Endothelial cell (in vitro differentiated cells): ENCODE measurements at regions not wholly inside any gene's neighbourhood (a gene's known extent, or its start where the extent isn't known, plus 50 kb on each side); places are given as distances from the start of the nearest gene placed in this dataset.

Experiments
- DNase-seq: peaks from one replicate; pipeline ENCODE4 v3.0.0; 2021; ENCODE audit warnings: low spot score
- H3K27ac Mint-ChIP-seq: one replicate; pipeline ENCODE4 v1.8.0; 2021; ENCODE audit warnings: mixed read lengths, inconsistent platforms; ENCODE audit not compliant: unreplicated experiment
- H3K27me3 Mint-ChIP-seq: one replicate; pipeline ENCODE4 v1.8.0; 2021; ENCODE audit warnings: mild to moderate bottlenecking, moderate library complexity, mixed read lengths, inconsistent platforms; ENCODE audit not compliant: unreplicated experiment
- H3K36me3 Mint-ChIP-seq: one replicate; pipeline ENCODE4 v1.8.0; 2021; ENCODE audit warnings: mild to moderate bottlenecking, low read depth, mixed read lengths, inconsistent platforms; ENCODE audit not compliant: unreplicated experiment
- H3K4me1 Mint-ChIP-seq: one replicate; pipeline ENCODE4 v1.8.0; 2021; ENCODE audit warnings: mild to moderate bottlenecking, mixed read lengths, inconsistent platforms; ENCODE audit not compliant: unreplicated experiment
- H3K4me3 Mint-ChIP-seq: one replicate; pipeline ENCODE4 v1.8.0; 2021; ENCODE audit warnings: mild to moderate bottlenecking, mixed read lengths, inconsistent platforms; ENCODE audit not compliant: unreplicated experiment
- H3K9me3 Mint-ChIP-seq: one replicate; pipeline ENCODE4 v1.8.0; 2021; ENCODE audit warnings: mixed read lengths, inconsistent platforms; ENCODE audit not compliant: unreplicated experiment
- CTCF ChIP-seq: fragments of 200-600 bp; sonication (generic); IDR thresholded peaks from one replicate; pipeline ENCODE4 v1.5.0; 2021; ENCODE audit warnings: antibody characterized with exemption; ENCODE audit not compliant: unreplicated experiment

- H3K9me3 Mint-ChIP-seq = no peaks in the 10 kb centered on the region
- DNase-seq = no peak
- H3K4me1 Mint-ChIP-seq = peaks cover 2% of the 10 kb centered on the region
- TF ChIP-seq CTCF = no peak
- H3K4me3 Mint-ChIP-seq = no peak overlapping the region
- H3K27ac Mint-ChIP-seq = no peak overlapping the region
- H3K36me3 Mint-ChIP-seq = no peaks in the 10 kb centered on the region
- peaks cover 2% of the 10 kb centered on the region for H3K27me3 Mint-ChIP-seq
Measured at GRCh38 chr1:185402930-185403329, 85.9 kb upstream of the IVNS1ABP start.

DNA sequence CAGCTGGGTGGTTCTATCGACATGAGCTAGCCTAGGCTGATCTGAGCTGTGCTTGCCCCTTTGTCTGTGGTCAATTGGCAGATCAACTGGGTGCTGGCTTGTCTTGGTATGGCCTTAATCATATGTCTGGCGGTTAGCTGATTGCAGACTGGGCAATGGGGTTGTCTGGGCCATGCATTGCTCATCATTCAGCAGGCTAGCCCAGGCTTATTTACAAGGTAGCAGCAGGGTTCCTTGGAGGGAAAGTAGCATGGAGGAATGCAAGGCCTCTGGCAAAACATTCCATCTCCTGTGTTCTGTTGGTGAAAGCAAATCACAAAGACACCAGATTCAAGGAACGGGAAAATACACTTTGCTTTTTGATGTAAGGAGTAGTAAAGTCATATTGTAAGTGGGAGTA is 84.0 kb upstream of the IVNS1ABP start:
- H3K36me3 Mint-ChIP-seq = no peaks in the 10 kb centered on the region
- no peak overlapping the region for H3K4me3 Mint-ChIP-seq
- H3K27ac Mint-ChIP-seq = no peak overlapping the region
- H3K9me3 Mint-ChIP-seq = no peaks in the 10 kb centered on the region
- H3K27me3 Mint-ChIP-seq = peaks cover 2% of the 10 kb centered on the region
- peaks cover 2% of the 10 kb centered on the region for H3K4me1 Mint-ChIP-seq
- DNase-seq = no peak
- no peak for TF ChIP-seq CTCF

GRCh38 chr1:185400052-185400451 is 83.0 kb upstream of the IVNS1ABP start:
- no peaks in the 10 kb centered on the region for H3K9me3 Mint-ChIP-seq
- no peak overlapping the region for H3K4me3 Mint-ChIP-seq
- H3K4me1 Mint-ChIP-seq = peaks cover 2% of the 10 kb centered on the region
- no peak overlapping the region for H3K27ac Mint-ChIP-seq
- TF ChIP-seq CTCF = no peak
- H3K27me3 Mint-ChIP-seq = peaks cover 2% of the 10 kb centered on the region
- no peak for DNase-seq
- no peaks in the 10 kb centered on the region for H3K36me3 Mint-ChIP-seq

DNA sequence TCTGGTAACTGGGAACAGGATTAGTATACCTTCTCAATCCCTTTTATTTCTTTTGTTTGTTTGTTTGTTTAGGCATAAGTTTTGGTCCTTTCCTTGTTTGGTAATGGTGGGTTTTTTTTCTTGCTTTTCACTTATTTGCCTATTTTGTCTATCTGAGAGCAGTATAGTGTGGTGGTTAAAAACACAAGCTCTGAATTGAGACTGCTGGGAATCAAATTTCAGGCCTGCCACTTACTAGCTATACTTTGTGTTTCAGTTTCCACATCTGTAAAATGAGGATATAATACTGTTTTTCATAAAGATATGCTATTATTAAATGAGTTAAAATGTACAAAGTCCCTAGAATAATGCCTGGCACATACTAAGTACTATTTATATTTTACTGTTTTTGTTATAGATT is 81.6 kb upstream of the IVNS1ABP start:
- no peak for TF ChIP-seq CTCF
- Mint-ChIP-seq H3K4me1 (no peaks in the 10 kb centered on the region), H3K36me3 (no peaks in the 10 kb centered on the region), H3K27ac (no peak overlapping the region), H3K9me3 (no peaks in the 10 kb centered on the region), H3K27me3 (no peaks in the 10 kb centered on the region), H3K4me3 (no peak overlapping the region)
- no peak for DNase-seq

- H3K27me3 Mint-ChIP-seq = no peaks in the 10 kb centered on the region
- no peak overlapping the region for H3K27ac Mint-ChIP-seq
- H3K4me1 Mint-ChIP-seq = no peaks in the 10 kb centered on the region
- no peaks in the 10 kb centered on the region for H3K36me3 Mint-ChIP-seq
- no peaks in the 10 kb centered on the region for H3K9me3 Mint-ChIP-seq
- H3K4me3 Mint-ChIP-seq = no peak overlapping the region
- no peak for TF ChIP-seq CTCF
- DNase-seq = no peak
Measured at GRCh38 chr1:185398022-185398421, 81.0 kb upstream of the IVNS1ABP start.
